ENCODE measurements at regions not wholly inside any gene's neighbourhood (a gene's known extent, or its start where the extent isn't known, plus 50 kb on each side); places are given as distances from the start of the nearest gene placed in this dataset.

DNA sequence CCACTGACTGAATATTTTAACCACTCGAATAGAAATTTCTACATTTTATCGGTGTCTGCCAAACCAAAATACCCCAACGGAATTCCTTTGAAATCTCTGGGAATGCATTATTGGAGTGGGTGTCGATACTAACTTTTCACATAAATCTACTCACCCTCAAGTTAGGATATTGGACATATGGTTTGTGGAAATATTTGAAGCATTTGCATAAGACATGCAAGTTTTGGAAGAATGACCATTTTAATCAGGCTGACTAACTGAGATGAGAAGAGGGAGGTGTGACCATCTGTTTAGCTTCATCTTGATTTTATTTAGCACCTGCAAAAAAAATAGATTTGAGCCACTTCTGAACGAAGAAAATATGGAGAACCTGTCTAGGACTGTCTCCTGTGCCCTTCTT lies 61.2 kb downstream of the KLF6 start:
- DNase-seq: no peak
- in situ Hi-C loops (cut with MboI; ENCODE audit: low pct_unique_long_range_greater_than_20kb, low sequenced_read_pairs): no loop called here

DNA sequence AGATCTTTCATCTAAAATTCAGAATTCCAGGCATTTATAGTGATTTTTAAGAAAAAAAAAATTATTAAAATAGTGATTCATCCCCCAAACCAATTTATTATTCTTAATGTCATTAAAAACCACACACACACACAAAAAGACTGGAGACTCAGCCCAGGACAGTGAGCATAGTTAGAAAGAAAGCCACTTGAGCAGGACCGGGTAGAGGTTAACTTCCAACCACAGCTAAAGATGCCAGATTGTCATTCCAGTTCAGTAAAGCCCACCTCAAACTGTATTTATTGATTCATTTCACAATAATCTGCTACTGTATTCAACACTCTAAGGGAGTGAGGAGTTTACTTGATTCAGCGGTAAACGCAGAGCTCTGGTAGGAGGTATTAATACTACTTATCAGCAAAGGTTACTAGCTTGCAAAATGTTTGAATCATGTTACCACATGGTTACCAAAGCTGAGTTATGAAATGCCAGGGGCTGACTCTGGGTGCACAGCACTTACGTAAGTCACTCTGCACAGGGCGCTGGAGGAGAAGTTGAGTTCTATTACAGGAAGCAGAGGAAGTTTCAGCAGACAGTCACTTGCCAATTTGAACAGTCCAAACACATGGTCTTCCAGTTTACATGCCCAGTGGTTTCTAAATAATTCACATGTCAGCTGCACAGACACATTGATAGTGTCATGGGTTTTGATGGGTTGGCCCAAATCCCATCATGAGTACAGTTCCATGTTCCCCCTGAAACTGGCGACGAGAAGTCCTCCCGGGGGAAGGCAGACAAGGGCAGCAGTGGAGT lies 64.6 kb downstream of the KLF6 start:
- in situ Hi-C loops (cut with MboI; ENCODE audit: low pct_unique_long_range_greater_than_20kb, low sequenced_read_pairs): no loop called here
- DNase-seq: peak; percentile 78

DNA sequence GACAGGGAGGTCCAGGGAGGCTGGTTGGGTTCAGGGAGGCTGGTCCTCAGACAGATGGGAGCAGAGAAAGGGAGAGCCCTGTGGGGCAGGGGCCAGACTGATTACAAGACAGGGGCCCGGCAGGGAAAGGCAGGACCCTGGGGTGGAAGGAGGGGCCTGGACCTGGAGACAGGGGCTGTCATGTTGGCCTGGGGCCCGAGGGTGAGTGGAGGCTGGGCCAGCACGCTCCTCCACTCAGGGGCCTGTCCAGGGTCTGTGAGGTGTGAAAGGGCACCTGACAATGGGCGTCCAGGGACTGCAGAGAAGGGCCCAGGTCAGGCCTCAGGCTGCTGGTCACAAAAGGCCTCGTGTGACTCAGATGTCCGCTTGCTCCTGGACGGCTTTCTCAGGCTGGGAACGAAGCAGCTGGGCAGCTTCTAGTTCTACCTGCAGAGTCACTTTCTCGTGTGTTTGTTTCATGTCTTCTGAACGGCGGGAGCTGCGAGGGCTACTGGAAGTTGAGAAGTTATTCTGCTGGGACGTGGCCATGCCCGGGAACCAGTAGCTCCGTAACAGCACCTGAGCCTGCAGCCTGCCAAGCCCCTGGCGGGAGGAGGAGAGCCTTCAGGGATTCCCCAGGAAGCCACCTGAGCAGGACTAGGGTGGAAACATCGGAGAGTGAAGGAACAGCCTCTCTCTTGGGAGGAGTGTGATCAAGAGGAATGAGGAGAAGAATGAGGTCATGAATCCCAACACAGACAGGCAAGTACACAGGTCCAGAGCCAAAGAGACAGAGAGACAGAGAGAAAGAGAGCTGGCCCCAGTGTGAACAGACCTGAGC lies 65.8 kb downstream of the KLF6 start:
- in situ Hi-C loops (cut with MboI; ENCODE audit: low pct_unique_long_range_greater_than_20kb, low sequenced_read_pairs): no loop called here

DNA sequence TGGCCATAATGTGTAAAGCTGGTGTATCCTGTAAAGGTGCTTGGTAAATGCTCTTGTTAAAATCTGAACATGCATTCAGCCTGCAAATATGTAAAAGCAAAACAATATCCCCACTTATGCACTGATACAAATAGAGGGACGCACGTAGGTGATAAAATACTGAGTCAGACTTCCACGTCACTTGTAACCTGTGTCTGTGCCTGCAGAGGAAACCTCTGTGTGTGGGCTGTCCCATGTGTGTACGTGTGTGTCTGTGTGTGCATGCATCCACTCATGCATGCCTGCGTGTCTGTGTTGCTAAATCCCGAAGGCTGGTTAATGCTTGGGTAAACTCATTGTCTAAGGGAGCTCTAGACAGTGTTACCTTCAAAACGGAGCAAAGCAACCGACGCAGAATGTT lies 68.9 kb downstream of the KLF6 start:
- in situ Hi-C loops (cut with MboI; ENCODE audit: low pct_unique_long_range_greater_than_20kb, low sequenced_read_pairs): no loop called here
- no peak for DNase-seq

More for the DNA sequence above, 65.8 kb downstream of the KLF6 start:
- DNase-seq: no peak

DNA sequence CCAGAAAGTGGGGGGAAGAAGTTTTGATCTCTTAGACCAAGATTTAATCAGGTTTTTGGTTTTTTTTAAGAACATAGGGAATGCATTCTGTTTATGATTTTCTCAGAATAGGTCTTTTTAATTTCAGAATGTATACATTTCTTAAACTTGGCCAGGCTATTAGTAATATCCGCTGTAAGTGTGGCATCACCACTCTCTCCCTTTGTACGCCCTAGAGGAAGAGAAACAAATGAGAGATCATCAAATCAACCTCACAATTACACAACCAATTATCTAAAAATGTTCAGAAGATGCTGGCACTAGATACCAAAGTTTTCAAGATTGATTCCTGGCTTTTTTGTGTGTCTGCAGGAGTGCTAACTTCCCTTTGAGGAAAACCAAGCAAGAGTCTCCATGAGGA lies 70.0 kb downstream of the KLF6 start:
- DNase-seq: no peak
- in situ Hi-C loops (cut with MboI; ENCODE audit: low pct_unique_long_range_greater_than_20kb, low sequenced_read_pairs): no loop called here

DNA sequence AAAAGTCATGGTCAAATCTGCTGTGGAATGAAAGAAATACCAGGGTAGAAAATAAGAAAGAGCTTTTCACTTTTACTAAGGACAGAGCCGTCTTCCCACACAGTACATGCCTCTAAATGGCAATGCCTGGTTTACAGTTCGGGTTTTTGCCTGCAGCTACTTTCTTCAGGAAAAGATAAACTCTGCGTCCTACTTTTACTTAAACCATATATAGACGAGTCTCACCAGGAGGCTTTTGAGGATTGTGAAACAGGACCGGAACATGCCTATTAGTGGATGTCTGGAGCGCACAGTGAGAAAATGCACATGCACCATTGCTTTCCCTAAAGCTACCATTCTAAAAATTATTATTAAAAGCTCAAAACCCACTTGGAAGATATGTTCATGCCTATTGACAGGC lies 70.5 kb downstream of the KLF6 start:
- DNase-seq: no peak
- in situ Hi-C loops (cut with MboI; ENCODE audit: low pct_unique_long_range_greater_than_20kb, low sequenced_read_pairs): no loop called here

DNA sequence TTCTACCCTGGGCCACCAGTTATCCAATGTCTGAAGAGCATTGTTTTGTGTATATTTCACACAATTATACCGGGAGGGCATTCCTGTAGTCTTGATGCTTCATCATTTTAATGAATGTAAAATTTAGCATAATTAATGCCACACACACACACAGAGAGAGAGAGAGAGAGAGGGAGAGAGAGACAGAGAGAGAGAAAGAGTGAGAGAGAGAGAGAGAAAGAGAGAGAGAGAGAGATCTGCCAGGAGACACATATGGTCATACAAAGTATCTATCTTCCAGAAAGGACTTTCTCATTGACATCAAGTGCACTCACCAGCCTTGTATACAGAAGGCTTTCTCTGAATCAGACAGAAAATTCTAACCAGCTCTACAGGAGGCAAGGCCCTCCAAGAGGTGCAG lies 72.3 kb downstream of the KLF6 start:
- no peak for DNase-seq
- in situ Hi-C loops (cut with MboI; ENCODE audit: low pct_unique_long_range_greater_than_20kb, low sequenced_read_pairs): no loop called here

DNA sequence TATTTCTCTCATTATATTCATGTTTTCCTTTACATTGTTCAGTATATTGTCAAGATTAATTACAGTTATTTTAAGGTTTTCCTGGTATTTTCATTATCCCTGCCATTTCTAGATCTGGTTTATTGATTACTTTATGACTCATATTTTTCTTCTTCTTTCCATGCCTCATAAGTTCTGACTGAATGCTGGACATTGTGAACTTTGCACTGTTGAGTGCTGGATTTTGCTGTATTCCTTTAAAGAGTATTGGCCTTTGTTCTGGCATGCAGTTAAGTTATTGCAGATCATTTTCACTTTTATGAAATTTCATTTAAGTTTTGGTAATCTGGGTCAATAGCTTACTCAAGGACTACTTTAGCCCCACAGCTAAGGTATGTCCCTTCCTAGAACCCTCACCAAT lies 73.1 kb downstream of the KLF6 start:
- DNase-seq: no peak
- in situ Hi-C loops (cut with MboI; ENCODE audit: low pct_unique_long_range_greater_than_20kb, low sequenced_read_pairs): no loop called here

DNA sequence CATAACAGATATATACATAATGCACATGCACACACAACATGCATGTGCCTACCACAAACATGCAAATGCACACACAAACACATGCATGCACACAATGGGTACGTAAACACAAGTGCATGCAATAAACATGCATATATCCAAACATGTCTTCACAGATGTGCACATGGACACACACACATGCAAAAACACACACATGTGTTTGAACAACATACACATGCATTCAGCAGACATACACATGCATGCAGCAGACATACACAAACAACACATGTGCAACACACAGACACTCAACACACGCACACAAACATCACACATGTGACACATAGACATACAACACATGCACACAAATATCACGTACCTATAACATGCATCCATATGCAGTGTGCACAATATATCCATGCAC lies 74.2 kb downstream of the KLF6 start:
- in situ Hi-C loops (cut with MboI; ENCODE audit: low pct_unique_long_range_greater_than_20kb, low sequenced_read_pairs): no loop called here
- no peak for DNase-seq

DNA sequence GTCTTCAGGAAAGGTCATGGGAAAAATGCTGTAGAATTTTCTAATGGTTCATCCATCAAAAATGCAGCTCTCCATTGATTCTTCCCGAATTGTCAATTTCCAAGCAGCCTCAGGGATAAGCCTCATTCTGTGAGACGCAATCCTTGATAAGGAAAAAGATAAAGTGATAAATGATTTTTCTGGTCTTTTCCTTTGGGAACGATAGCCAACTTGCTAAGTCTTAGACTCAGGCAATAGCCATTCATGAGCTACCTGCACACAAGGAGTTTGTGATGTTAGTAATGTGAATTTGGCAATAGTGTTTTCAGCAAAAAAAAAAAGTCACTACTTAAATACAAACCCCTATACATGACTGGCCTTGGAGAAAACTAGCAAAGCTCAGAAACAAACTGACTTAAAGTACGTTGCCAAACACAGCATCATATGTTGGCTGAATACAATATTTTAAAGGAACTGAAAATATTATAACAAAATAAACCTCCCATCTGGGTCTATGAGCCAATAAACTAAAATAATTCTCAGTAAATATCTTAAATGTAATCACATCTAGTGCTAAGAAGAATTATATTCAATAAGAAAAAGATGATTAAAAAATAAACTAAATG lies 75.5 kb downstream of the KLF6 start:
- in situ Hi-C loops (cut with MboI; ENCODE audit: low pct_unique_long_range_greater_than_20kb, low sequenced_read_pairs): no loop called here
- no peak for DNase-seq

DNA sequence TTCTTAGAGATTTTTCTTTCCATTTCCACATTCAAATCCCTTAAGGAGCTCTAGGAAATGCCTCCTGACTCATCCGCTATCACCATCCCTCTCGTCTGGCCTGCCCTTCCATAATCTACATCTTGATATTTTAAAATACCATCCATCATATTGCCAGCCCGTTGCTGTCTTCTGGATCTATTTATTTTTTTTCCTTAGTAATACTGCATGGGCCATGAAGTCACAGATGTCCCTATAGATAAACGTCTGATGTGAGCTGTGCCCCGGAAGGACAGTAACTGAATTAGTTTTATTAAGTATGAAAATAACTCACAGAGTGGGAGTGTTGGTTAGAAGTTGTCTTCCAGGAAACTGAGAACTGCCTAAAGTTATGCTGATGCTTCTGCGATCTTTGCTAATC lies 76.2 kb downstream of the KLF6 start:
- in situ Hi-C loops (cut with MboI; ENCODE audit: low pct_unique_long_range_greater_than_20kb, low sequenced_read_pairs): no loop called here
- peak; percentile 9 for DNase-seq

DNA sequence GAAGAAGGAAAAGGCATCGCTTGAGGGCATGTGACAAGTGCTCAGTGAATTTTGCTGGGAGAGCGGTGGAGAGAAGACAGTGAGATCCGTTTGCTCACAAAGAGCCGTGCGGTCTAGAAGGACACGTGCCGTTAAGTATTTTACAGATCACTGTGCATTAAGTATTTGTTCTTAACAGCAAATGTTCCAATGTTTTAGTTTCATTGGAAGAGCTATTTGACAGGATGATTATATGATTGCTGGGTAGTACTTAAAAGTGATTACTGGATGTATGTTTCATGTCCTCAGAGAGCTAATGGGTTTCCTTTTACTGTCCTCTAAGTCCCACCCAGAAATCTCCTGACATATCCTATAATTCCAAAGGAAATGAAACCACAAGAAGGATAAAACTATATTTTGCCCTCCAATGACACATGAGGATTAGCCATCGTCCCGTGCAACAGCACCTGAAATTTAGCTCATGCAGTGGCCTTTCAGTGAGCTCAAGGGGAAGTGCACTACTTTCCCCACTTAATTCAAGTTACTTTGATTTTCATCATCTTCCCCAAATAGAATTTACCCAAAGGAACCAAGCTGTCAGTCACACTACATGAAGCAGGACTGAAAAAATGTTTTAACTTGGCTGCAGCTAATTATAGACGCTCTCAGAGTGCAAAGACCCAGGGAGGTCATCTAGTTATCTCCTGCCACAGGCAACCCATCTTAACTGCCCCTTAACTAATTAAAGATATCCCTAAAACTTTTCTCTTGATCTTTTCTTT lies 80.3 kb downstream of the KLF6 start:
- in situ Hi-C loops (cut with MboI; ENCODE audit: low pct_unique_long_range_greater_than_20kb, low sequenced_read_pairs): no loop called here
- no peak for DNase-seq

DNA sequence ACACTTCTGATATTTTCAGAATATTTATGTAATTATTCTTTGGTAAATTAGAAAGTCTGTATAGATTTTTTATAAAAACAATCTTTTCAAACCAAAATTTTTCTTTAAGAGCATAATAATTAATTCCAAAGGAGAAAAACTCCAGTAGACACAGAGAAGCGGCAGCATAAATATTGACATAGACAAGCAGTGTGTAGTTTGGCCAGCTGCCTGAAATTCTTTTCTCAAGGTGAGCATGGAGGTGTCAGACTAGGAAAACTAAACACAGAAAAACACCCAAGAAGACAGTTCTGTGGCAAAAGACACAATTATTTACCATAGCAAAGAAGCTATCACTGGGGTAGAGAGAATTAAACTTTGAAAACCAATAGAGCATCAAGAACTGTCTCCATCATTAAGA lies 82.4 kb downstream of the KLF6 start:
- in situ Hi-C loops (cut with MboI; ENCODE audit: low pct_unique_long_range_greater_than_20kb, low sequenced_read_pairs): no loop called here

DNA sequence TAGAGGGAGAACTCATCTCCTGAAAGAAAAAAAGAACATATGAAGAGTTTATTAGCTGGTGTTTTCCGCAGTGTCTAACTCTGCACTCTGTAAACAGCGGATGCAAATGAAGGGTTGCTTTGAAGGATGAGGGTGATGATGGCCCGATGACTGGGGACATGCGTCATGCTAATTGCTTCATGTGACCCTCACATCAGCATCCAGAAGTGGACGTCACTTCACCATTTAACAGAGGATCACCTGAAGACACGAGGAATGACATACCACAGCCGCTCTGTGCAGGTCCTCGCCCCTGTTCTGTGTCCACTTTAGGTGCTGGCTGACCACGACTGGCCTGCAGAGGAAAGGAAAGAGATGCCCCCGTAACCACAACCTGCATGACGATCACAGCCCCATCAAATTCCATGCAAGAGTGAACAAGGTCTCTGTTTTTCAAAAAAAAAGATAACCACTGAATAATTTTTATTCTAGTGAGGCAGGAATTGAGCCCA lies 82.9 kb downstream of the KLF6 start:
- in situ Hi-C loops (cut with MboI; ENCODE audit: low pct_unique_long_range_greater_than_20kb, low sequenced_read_pairs): no loop called here
- DNase-seq: no peak

More for the DNA sequence above, 82.4 kb downstream of the KLF6 start:
- DNase-seq: no peak

DNA sequence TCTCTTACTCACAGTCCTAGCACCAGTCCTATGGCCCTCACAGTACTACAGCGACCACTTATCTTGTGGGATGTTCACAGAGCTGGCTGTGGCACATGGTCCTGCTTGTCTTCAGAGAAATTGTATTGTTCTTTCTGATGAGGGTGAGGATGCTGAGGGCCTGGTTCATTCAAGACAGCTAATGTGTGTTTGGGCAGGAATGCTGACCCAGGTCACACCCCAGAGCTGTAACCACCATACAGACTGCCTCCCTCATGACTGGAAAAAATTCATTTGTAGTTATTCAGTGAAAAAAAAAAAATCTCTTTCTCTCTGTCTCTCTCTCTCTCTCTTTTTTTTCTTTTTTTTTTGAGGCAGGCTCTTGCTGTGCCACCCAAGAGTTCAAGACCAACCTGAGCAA lies 83.5 kb downstream of the KLF6 start:
- DNase-seq: no peak
- in situ Hi-C loops (cut with MboI; ENCODE audit: low pct_unique_long_range_greater_than_20kb, low sequenced_read_pairs): no loop called here

DNA sequence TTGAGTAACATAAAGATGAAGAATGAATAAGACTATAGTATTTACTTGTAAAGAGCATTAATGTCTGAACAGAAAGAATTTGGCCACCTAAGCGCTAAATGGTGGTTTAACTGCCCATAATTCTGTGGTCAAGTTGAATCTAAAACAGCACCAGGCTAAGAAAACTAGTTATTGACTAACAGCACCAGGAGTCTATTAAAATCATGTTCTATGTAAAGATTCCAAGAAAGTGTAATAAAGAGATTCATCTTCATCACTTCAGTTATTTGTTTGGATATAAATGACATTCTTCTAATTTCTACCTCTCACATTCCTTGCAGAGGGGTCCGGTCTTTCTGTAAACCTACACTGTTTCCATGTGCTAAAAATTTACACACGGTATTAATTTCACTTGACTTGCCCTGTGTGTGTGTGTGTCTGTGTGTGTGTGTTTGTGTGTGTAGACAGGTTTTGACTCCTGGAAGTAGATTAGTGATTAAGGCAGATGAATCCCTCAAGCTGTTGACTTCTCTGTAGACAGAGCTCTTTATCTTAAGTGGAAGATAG lies 84.4 kb downstream of the KLF6 start:
- DNase-seq: no peak
- in situ Hi-C loops (cut with MboI; ENCODE audit: low pct_unique_long_range_greater_than_20kb, low sequenced_read_pairs): no loop called here

DNA sequence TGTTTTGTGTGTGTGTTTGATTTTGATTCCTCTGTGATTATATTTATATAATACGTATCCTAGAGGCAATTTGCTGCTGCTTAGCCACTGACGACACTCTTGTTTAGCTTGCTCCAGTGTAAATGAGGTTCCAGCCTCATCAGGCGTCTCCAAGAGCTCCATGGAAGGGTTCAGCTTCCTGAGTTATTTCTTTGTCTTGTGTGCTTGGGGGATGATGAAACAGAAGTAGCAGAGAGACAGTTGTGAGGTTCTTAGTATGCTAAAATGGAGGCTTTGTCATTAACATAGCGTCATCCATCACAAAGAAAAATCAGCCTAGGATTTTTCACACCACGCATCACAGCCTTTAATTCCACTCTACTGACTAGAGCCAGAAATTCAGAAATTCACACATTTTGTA lies 85.1 kb downstream of the KLF6 start:
- no peak for DNase-seq
- in situ Hi-C loops (cut with MboI; ENCODE audit: low pct_unique_long_range_greater_than_20kb, low sequenced_read_pairs): no loop called here

DNA sequence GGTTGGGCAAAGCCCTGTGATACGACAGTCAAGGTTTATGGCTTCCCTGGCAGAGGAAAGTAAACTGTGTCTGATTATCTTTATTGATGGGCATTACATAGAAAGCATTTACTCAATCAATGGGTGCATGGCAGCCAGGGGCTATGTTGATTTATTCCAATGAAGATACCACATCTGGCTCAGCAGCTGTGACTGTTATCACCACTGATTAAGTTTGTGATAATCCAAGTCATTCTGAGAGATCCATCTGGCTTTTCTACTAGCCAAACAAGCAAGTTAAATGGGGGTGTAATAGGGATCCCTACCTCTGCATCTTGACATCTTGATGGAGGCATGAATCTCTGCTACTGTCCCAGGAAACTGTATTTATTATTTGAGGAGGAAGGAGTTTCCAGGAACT lies 86.7 kb downstream of the KLF6 start:
- in situ Hi-C loops (cut with MboI; ENCODE audit: low pct_unique_long_range_greater_than_20kb, low sequenced_read_pairs): no loop called here
- DNase-seq: no peak

DNA sequence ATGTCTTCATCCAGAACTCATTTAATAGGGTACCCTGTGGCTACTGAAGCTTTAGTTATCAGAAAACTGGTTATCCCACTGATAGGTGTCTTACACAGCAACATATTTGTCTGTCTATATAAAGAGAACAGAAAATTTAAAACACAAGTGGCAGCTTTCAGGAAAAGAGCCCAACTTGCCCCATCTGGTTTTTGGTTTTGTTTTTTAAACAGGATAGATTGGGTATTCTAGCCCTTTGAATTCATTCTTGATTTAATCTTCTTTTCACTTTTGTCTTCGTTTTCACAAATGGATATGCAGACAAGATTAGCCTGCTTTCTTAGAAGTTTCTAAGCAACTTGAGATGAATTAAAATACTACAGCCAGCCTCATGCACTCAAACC lies 91.3 kb downstream of the KLF6 start:
- no peak for DNase-seq
- in situ Hi-C loops (cut with MboI; ENCODE audit: low pct_unique_long_range_greater_than_20kb, low sequenced_read_pairs): no loop called here

Data from KBM-7 (cell line).